ENCODE measurements at regions not wholly inside any gene's neighbourhood (a gene's known extent, or its start where the extent isn't known, plus 50 kb on each side); places are given as distances from the start of the nearest gene placed in this dataset.

DNA sequence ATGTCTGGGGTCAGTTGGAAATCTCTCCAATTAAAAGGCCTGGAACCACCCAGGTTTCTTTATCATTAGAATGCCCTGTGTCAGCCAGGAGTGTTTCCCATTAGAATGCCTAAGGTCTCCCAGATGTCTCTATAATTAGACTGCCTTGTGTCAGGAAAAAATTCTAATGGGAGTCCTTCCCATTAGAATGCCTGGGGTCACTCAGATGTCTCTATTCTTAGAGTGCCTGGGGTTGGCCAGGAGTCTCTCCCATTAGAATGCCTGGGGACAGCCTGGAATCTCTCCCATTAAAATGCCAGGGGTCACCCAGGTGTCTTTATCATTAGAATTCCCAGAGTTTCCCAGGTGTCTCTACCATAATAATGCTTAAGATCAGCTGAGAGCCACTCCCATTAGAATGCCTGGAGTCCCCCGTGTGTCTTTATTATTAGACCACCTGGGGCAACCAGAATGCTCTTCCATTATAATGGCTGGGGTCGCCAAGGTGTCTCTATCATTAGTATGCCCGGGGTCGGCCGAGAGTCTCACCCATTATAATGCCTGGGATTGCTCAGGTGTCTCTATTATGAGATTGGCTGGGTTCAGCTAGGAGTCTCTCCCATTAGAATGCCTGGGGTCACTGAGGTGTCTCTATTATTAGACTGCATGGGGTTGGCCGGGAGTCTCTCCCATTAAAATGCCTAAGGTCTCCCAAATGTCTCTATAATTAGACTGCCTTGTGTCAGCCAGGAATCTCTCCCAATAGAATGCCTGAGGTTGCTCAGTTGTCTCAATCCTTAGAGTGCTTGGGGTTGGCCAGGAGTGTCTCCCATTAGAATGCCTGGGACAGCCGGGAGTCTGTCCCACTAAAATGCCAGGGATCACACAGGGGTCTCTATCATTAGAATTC is 2254.6 kb downstream of the TP53TG3F start (continued):
- TF ChIP-seq, protein P1, sequence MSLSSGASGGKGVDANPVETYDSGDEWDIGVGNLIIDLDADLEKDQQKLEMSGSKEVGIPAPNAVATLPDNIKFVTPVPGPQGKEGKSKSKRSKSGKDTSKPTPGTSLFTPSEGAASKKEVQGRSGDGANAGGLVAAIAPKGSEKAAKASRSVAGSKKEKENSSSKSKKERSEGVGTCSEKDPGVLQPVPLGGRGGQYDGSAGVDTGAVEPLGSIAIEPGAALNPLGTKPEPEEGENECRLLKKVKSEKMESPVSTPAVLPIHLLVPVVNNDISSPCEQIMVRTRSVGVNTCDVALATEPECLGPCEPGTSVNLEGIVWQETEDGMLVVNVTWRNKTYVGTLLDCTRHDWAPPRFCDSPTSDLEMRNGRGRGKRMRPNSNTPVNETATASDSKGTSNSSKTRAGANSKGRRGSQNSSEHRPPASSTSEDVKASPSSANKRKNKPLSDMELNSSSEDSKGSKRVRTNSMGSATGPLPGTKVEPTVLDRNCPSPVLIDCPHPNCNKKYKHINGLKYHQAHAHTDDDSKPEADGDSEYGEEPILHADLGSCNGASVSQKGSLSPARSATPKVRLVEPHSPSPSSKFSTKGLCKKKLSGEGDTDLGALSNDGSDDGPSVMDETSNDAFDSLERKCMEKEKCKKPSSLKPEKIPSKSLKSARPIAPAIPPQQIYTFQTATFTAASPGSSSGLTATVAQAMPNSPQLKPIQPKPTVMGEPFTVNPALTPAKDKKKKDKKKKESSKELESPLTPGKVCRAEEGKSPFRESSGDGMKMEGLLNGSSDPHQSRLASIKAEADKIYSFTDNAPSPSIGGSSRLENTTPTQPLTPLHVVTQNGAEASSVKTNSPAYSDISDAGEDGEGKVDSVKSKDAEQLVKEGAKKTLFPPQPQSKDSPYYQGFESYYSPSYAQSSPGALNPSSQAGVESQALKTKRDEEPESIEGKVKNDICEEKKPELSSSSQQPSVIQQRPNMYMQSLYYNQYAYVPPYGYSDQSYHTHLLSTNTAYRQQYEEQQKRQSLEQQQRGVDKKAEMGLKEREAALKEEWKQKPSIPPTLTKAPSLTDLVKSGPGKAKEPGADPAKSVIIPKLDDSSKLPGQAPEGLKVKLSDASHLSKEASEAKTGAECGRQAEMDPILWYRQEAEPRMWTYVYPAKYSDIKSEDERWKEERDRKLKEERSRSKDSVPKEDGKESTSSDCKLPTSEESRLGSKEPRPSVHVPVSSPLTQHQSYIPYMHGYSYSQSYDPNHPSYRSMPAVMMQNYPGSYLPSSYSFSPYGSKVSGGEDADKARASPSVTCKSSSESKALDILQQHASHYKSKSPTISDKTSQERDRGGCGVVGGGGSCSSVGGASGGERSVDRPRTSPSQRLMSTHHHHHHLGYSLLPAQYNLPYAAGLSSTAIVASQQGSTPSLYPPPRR (CRISPR knock-in tag; IDR thresholded peaks at IDR 0.05; ENCODE audit: borderline replicate concordance) = no peak
- TF ChIP-seq KAT2B (IDR thresholded peaks at IDR 0.05; ENCODE audit: low read depth, low read length) = no peak

- BruUV-seq (replicated peaks) = no TSS peak
- H4K20me1 ChIP-seq (replicated peaks; ENCODE audit: control insufficient read depth, insufficient read depth, low read length) = no peaks in the 10 kb centered on the region
- no peaks in the 10 kb centered on the region for H3K9me1 ChIP-seq (ENCODE audit: control insufficient read depth, insufficient read depth, low read length)
- H2AFZ ChIP-seq (ENCODE audit: low read depth, low read length) = no peak overlapping the region
- ChIA-PET CTCF (ENCODE audit: low intra/inter-chr PET ratio) (no interaction called here), POLR2A (no interaction called here)
- FAIRE-seq (no peak), ATAC-seq (no peak), DNase-seq (ENCODE audit: extremely low read depth in 1 of 4, low spot score in 3 of 4) (no peak)
- intact Hi-C loops (cut with micrococcal nuclease) (no loop called here), in situ Hi-C loops (cut with MboI) (no loop called here)
- no peaks in the 10 kb centered on the region for H3K79me2 ChIP-seq (ENCODE audit: control insufficient read depth, insufficient read depth, low read length)
- no peak for TF ChIP-seq ZNF224 (CRISPR knock-in tag; IDR thresholded peaks at IDR 0.05)
- no peak for TF ChIP-seq MYBL2 (IDR thresholded peaks at IDR 0.05; ENCODE audit: low read depth)
- no peak for TF ChIP-seq MYBL2 (CRISPR knock-in tag; IDR thresholded peaks at IDR 0.05; ENCODE audit: borderline replicate concordance)
- no peak for TF ChIP-seq MTA1 (IDR thresholded peaks at IDR 0.05; ENCODE audit: borderline replicate concordance)
- TF ChIP-seq ZNF561 (CRISPR knock-in tag; conservative IDR thresholded peaks at IDR 0.05) = no peak
- TF ChIP-seq MCM3 (IDR thresholded peaks at IDR 0.05) = no peak
- no peak for TF ChIP-seq MCM2 (IDR thresholded peaks at IDR 0.05; ENCODE audit: low read depth)
- no peak for TF ChIP-seq BCOR (IDR thresholded peaks at IDR 0.05)
- TF ChIP-seq MAFF (IDR thresholded peaks at IDR 0.05; ENCODE audit: low read length) = no peak
- no peaks in the 10 kb centered on the region for H3K9me3 ChIP-seq (replicated peaks; ENCODE audit: control insufficient read depth, insufficient read depth, low read depth, low read length)
- no peaks in the 10 kb centered on the region for H3K36me3 ChIP-seq (ENCODE audit: control insufficient read depth, insufficient read depth, low read length)
- no peaks in the 10 kb centered on the region for H3K27me3 ChIP-seq (ENCODE audit: control insufficient read depth in 2 of 2, insufficient read depth in 2 of 2, low read length in 2 of 2)
- 0% methylated on average over 3 of the region's 3 CpGs for WGBS (ENCODE audit: insufficient coverage, low coverage, missing lambda C conversion rate)
- no peak overlapping the region for H3K4me2 ChIP-seq (ENCODE audit: insufficient read depth, low read length)
- H3K9ac ChIP-seq (ENCODE audit: insufficient read depth in 1 of 2, low read depth in 2 of 2, low read length in 2 of 2) = no peak overlapping the region
- H3K27ac ChIP-seq (ENCODE audit: extremely low read depth, low read depth, low read length) = no peak overlapping the region
- no peaks in the 10 kb centered on the region for H3K4me1 ChIP-seq (replicated peaks in 1 of 2; ENCODE audit: control insufficient read depth in 2 of 2, insufficient read depth in 2 of 2, low read length in 2 of 2)
- H3K4me3 ChIP-seq = no peak overlapping the region
Observed at GRCh38 chr16:35714665-35715064, 2255.3 kb downstream of the TP53TG3F start.

All from K562 (cell line).